GM19351 (cell line): ENCODE measurements at regions not wholly inside any gene's neighbourhood (a gene's known extent, or its start where the extent isn't known, plus 50 kb on each side); places are given as distances from the start of the nearest gene placed in this dataset.
"Not testable (repeated sequence)": the region's sequence is repeated elsewhere in the genome, so short reads cannot be mapped to it uniquely, and the experiment has no call there.

Source experiments
- ATAC-seq: cut with Tn5 transposase; IDR thresholded peaks from one replicate; pipeline ENCODE4 v1.9.1; 2021; ENCODE audit warnings: mild to moderate bottlenecking, moderate library complexity; ENCODE audit not compliant: unreplicated experiment

- not testable (repeated sequence) for ATAC-seq
These were observed 81.2 kb upstream of the FAM153A start for GRCh38 chr5:177863822-177864446.

DNA sequence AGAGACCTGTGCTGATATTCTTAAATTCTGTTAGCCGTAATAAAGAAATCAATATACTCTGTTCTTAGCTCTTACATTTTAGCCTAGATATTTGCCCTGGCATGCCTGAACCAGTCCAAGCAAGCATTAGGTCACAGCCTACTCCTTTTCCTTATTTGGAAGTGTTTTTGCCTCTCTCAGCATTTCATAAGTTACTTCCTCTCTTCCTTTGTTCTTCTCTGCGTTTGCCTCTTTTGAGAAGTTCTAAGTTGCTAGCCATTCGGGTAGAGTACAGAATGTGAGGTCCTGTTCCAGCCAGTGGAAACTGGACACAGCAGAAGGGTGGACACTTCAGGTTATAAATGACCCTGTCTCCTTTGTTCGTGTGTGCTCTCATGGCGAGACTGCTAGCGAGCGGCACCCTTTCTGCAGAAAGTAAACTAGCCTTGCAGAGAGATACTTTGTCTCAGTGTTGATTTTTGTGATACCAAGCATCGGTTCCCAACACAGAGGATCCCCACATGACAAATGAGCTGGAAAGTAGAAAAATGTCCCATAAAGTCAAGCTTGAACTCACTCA, 75.0 kb upstream of the FAM153A start:
- not testable (repeated sequence) for ATAC-seq

DNA sequence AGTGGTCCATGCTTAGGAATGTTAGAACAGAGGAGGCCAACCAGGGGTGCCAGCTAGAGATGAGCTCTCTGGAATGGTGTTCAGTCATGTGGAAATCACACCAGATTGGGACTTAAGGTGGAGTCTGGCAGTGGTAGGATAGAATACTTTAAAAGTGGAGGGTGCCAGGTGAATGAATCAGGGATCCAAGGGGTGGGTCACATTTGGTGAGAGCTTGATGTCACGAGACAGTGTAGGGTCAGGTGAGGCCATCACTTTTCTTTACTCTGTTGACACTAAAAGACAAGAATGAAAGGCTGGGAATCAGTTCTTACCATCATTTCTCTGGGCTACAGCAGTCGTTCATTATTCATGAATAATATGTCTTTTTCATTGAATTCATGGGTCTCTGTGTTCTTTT, 73.8 kb upstream of the FAM153A start:
- not testable (repeated sequence) for ATAC-seq

GRCh38 chr5:177847914-177848313, 65.2 kb upstream of the FAM153A start:
- not testable (repeated sequence) for ATAC-seq

- ATAC-seq = not testable (repeated sequence)
These were observed 63.9 kb upstream of the FAM153A start for GRCh38 chr5:177846598-177846997.

- not testable (repeated sequence) for ATAC-seq
These were observed 63.2 kb upstream of the FAM153A start for GRCh38 chr5:177845906-177846305.

- ATAC-seq = not testable (repeated sequence)
These were observed 53.5 kb upstream of the FAM153A start for GRCh38 chr5:177836191-177836590.
